ENCODE measurements at regions not wholly inside any gene's neighbourhood (a gene's known extent, or its start where the extent isn't known, plus 50 kb on each side); places are given as distances from the start of the nearest gene placed in this dataset.
"Not testable (repeated sequence)": the region's sequence is repeated elsewhere in the genome, so short reads cannot be mapped to it uniquely, and the experiment has no call there.

- Histone ChIP-seq H3K27ac (ENCODE audit: low read depth, low read length, severe bottlenecking) (no peak overlapping the region), H3K4me3 (ENCODE audit: extremely low read depth, insufficient read depth, low read length, poor library complexity, severe bottlenecking) (no peak overlapping the region), H3K9me3 (ENCODE audit: control insufficient read depth, low read length) (no peaks in the 10 kb centered on the region), H3K36me3 (ENCODE audit: control insufficient read depth, insufficient read depth, low read length) (no peaks in the 10 kb centered on the region), H3K4me1 (ENCODE audit: control insufficient read depth, insufficient read depth, low read length, poor library complexity, severe bottlenecking) (no peaks in the 10 kb centered on the region)
Measured at GRCh38 chr3:69488026-69488425, 102.1 kb upstream of the FRMD4B start.

- 89 to 100% methylated on average over 2 of the region's 4 CpGs for WGBS, 2 experiments (ENCODE audit: insufficient coverage in 2 of 2)
- H3K9me3 ChIP-seq (ENCODE audit: control insufficient read depth, low read length): peaks cover 6% of the 10 kb centered on the region
- no peaks in the 10 kb centered on the region for H3K36me3 ChIP-seq (ENCODE audit: control insufficient read depth, insufficient read depth, low read length)
- no peaks in the 10 kb centered on the region for H3K4me1 ChIP-seq (ENCODE audit: control insufficient read depth, insufficient read depth, low read length, poor library complexity, severe bottlenecking)
- no peak overlapping the region for H3K4me3 ChIP-seq (ENCODE audit: extremely low read depth, insufficient read depth, low read length, poor library complexity, severe bottlenecking)
- no peak overlapping the region for H3K27ac ChIP-seq (ENCODE audit: low read depth, low read length, severe bottlenecking)
Measured at GRCh38 chr3:69485489-69485888, 99.6 kb upstream of the FRMD4B start.

GRCh38 chr3:69484507-69485393 is 98.9 kb upstream of the FRMD4B start:
- Histone ChIP-seq H3K27ac (ENCODE audit: low read depth, low read length, severe bottlenecking) (no peak overlapping the region), H3K4me1 (ENCODE audit: control insufficient read depth, insufficient read depth, low read length, poor library complexity, severe bottlenecking) (no peaks in the 10 kb centered on the region), H3K4me3 (ENCODE audit: extremely low read depth, insufficient read depth, low read length, poor library complexity, severe bottlenecking) (no peak overlapping the region), H3K36me3 (ENCODE audit: control insufficient read depth, insufficient read depth, low read length) (no peaks in the 10 kb centered on the region), H3K9me3 (ENCODE audit: control insufficient read depth, low read length) (peaks cover 6% of the 10 kb centered on the region)
- WGBS, 2 experiments (ENCODE audit: insufficient coverage in 2 of 2): 93 to 94% methylated on average over 5 of the region's 6 CpGs

- H3K36me3 ChIP-seq (ENCODE audit: control insufficient read depth, insufficient read depth, low read length): no peaks in the 10 kb centered on the region
- H3K27ac ChIP-seq (ENCODE audit: low read depth, low read length, severe bottlenecking): no peak overlapping the region
- no peak overlapping the region for H3K4me3 ChIP-seq (ENCODE audit: extremely low read depth, insufficient read depth, low read length, poor library complexity, severe bottlenecking)
- H3K4me1 ChIP-seq (ENCODE audit: control insufficient read depth, insufficient read depth, low read length, poor library complexity, severe bottlenecking): no peaks in the 10 kb centered on the region
- WGBS, 2 experiments (ENCODE audit: insufficient coverage in 2 of 2): no CpG with 5 or more reads among the region's 3 CpGs
- peaks cover 6% of the 10 kb centered on the region for H3K9me3 ChIP-seq (ENCODE audit: control insufficient read depth, low read length)
Measured at GRCh38 chr3:69483449-69483848, 97.6 kb upstream of the FRMD4B start.

- not testable (repeated sequence) for H3K4me3 ChIP-seq (ENCODE audit: extremely low read depth, insufficient read depth, low read length, poor library complexity, severe bottlenecking); H3K9me3 ChIP-seq (ENCODE audit: control insufficient read depth, low read length); H3K36me3 ChIP-seq (ENCODE audit: control insufficient read depth, insufficient read depth, low read length); H3K4me1 ChIP-seq (ENCODE audit: control insufficient read depth, insufficient read depth, low read length, poor library complexity, severe bottlenecking); H3K27ac ChIP-seq (ENCODE audit: low read depth, low read length, severe bottlenecking)
- WGBS, 2 experiments (ENCODE audit: insufficient coverage in 2 of 2): 90 to 96% methylated on average over 2 to 9 of the region's 16 CpGs
Measured at GRCh38 chr3:69480986-69481385, 95.1 kb upstream of the FRMD4B start.

- Histone ChIP-seq H3K36me3 (ENCODE audit: control insufficient read depth, insufficient read depth, low read length) (no peaks in the 10 kb centered on the region), H3K9me3 (ENCODE audit: control insufficient read depth, low read length) (no peaks in the 10 kb centered on the region), H3K4me1 (ENCODE audit: control insufficient read depth, insufficient read depth, low read length, poor library complexity, severe bottlenecking) (no peaks in the 10 kb centered on the region), H3K27ac (ENCODE audit: low read depth, low read length, severe bottlenecking) (no peak overlapping the region), H3K4me3 (ENCODE audit: extremely low read depth, insufficient read depth, low read length, poor library complexity, severe bottlenecking) (no peak overlapping the region)
- no CpG with 5 or more reads among the region's 1 CpG for WGBS, 2 experiments (ENCODE audit: insufficient coverage in 2 of 2)
Measured at GRCh38 chr3:69474186-69474585, 88.3 kb upstream of the FRMD4B start.

GRCh38 chr3:69472093-69472492 is 86.2 kb upstream of the FRMD4B start:
- Histone ChIP-seq H3K4me1 (ENCODE audit: control insufficient read depth, insufficient read depth, low read length, poor library complexity, severe bottlenecking) (no peaks in the 10 kb centered on the region), H3K36me3 (ENCODE audit: control insufficient read depth, insufficient read depth, low read length) (no peaks in the 10 kb centered on the region), H3K9me3 (ENCODE audit: control insufficient read depth, low read length) (no peaks in the 10 kb centered on the region), H3K27ac (ENCODE audit: low read depth, low read length, severe bottlenecking) (no peak overlapping the region), H3K4me3 (ENCODE audit: extremely low read depth, insufficient read depth, low read length, poor library complexity, severe bottlenecking) (no peak overlapping the region)
- 88 to 100% methylated on average over 1 of the region's 1 CpG for WGBS, 2 experiments (ENCODE audit: insufficient coverage in 2 of 2)

- Histone ChIP-seq H3K9me3 (ENCODE audit: control insufficient read depth, low read length) (no peaks in the 10 kb centered on the region), H3K36me3 (ENCODE audit: control insufficient read depth, insufficient read depth, low read length) (no peaks in the 10 kb centered on the region), H3K27ac (ENCODE audit: low read depth, low read length, severe bottlenecking) (no peak overlapping the region), H3K4me1 (ENCODE audit: control insufficient read depth, insufficient read depth, low read length, poor library complexity, severe bottlenecking) (no peaks in the 10 kb centered on the region), H3K4me3 (ENCODE audit: extremely low read depth, insufficient read depth, low read length, poor library complexity, severe bottlenecking) (no peak overlapping the region)
- WGBS, 2 experiments (ENCODE audit: insufficient coverage in 2 of 2): no CpG with 5 or more reads among the region's 1 CpG
Measured at GRCh38 chr3:69463531-69463930, 77.6 kb upstream of the FRMD4B start.

GRCh38 chr3:69462826-69463100 is 76.9 kb upstream of the FRMD4B start:
- Histone ChIP-seq H3K27ac (ENCODE audit: low read depth, low read length, severe bottlenecking) (no peak overlapping the region), H3K36me3 (ENCODE audit: control insufficient read depth, insufficient read depth, low read length) (no peaks in the 10 kb centered on the region), H3K9me3 (ENCODE audit: control insufficient read depth, low read length) (no peaks in the 10 kb centered on the region), H3K4me3 (ENCODE audit: extremely low read depth, insufficient read depth, low read length, poor library complexity, severe bottlenecking) (no peak overlapping the region), H3K4me1 (ENCODE audit: control insufficient read depth, insufficient read depth, low read length, poor library complexity, severe bottlenecking) (no peaks in the 10 kb centered on the region)

- Histone ChIP-seq H3K27ac (ENCODE audit: low read depth, low read length, severe bottlenecking) (no peak overlapping the region), H3K36me3 (ENCODE audit: control insufficient read depth, insufficient read depth, low read length) (no peaks in the 10 kb centered on the region), H3K4me3 (ENCODE audit: extremely low read depth, insufficient read depth, low read length, poor library complexity, severe bottlenecking) (no peak overlapping the region), H3K9me3 (ENCODE audit: control insufficient read depth, low read length) (no peaks in the 10 kb centered on the region), H3K4me1 (ENCODE audit: control insufficient read depth, insufficient read depth, low read length, poor library complexity, severe bottlenecking) (no peaks in the 10 kb centered on the region)
- WGBS, 2 experiments (ENCODE audit: insufficient coverage in 2 of 2): 92 to 93% methylated on average over 5 of the region's 6 CpGs
Measured at GRCh38 chr3:69462022-69462825, 76.3 kb upstream of the FRMD4B start.

GRCh38 chr3:69460034-69460433 is 74.1 kb upstream of the FRMD4B start:
- Histone ChIP-seq H3K4me1 (ENCODE audit: control insufficient read depth, insufficient read depth, low read length, poor library complexity, severe bottlenecking) (no peaks in the 10 kb centered on the region), H3K27ac (ENCODE audit: low read depth, low read length, severe bottlenecking) (no peak overlapping the region), H3K9me3 (ENCODE audit: control insufficient read depth, low read length) (no peaks in the 10 kb centered on the region), H3K4me3 (ENCODE audit: extremely low read depth, insufficient read depth, low read length, poor library complexity, severe bottlenecking) (no peak overlapping the region), H3K36me3 (ENCODE audit: control insufficient read depth, insufficient read depth, low read length) (no peaks in the 10 kb centered on the region)
- 100% methylated on average over 2 to 8 of the region's 10 CpGs for WGBS, 2 experiments (ENCODE audit: insufficient coverage in 2 of 2)
